H9 (cell line): ENCODE measurements at regions not wholly inside any gene's neighbourhood (a gene's known extent, or its start where the extent isn't known, plus 50 kb on each side); places are given as distances from the start of the nearest gene placed in this dataset.

Experiments
- DNase-seq: peaks from one replicate; pipeline ENCODE4 v3.0.0-alpha.2; 2017
- H2AFZ ChIP-seq: one replicate; pipeline ENCODE4 v1.6.1; 2013; ENCODE audit warnings: mild to moderate bottlenecking, low read length, control low read depth, moderate library complexity
- H2AK5ac ChIP-seq: 2 replicates; pipeline ENCODE4 v1.6.1; 2013; ENCODE audit warnings: low read length, control low read depth, mixed read lengths; ENCODE audit not compliant: insufficient read length
- H2BK120ac ChIP-seq: one replicate; pipeline ENCODE4 v1.6.1; 2013; ENCODE audit warnings: low read depth, mild to moderate bottlenecking, low read length, control low read depth, inconsistent platforms; ENCODE audit not compliant: poor library complexity, severe bottlenecking
- H2BK12ac ChIP-seq: 2 replicates; pipeline ENCODE4 v1.6.1; 2013; ENCODE audit warnings: low read length, control low read depth, mixed read lengths, low read depth; ENCODE audit not compliant: insufficient read length
- H2BK15ac ChIP-seq: 2 replicates; pipeline ENCODE4 v1.6.1; 2013; ENCODE audit warnings: low read depth, low read length, control low read depth
- H2BK20ac ChIP-seq: one replicate; pipeline ENCODE4 v1.6.1; 2013; ENCODE audit warnings: low read depth, mild to moderate bottlenecking, low read length, control low read depth, inconsistent platforms; ENCODE audit not compliant: poor library complexity, severe bottlenecking
- H2BK5ac ChIP-seq: 2 replicates; pipeline ENCODE4 v1.6.1; 2013; ENCODE audit warnings: low read length, control low read depth, mixed read lengths; ENCODE audit not compliant: insufficient read length
- H3K14ac ChIP-seq: 2 replicates; pipeline ENCODE4 v1.6.1; 2013; ENCODE audit warnings: low read length, control low read depth; ENCODE audit not compliant: insufficient read depth
- H3K18ac ChIP-seq: 2 replicates; pipeline ENCODE4 v1.6.1; 2013; ENCODE audit warnings: low read depth, mild to moderate bottlenecking, mixed read lengths, low read length, control low read depth; ENCODE audit not compliant: insufficient read length
- H3K23ac ChIP-seq: 2 replicates; pipeline ENCODE4 v1.6.1; 2013; ENCODE audit warnings: low read length, control low read depth, mixed read lengths, low read depth; ENCODE audit not compliant: insufficient read length
- H3K23me2 ChIP-seq: 2 replicates; pipeline ENCODE4 v1.6.1; 2013; ENCODE audit warnings: low read depth, mild to moderate bottlenecking, mixed read lengths, low read length, control low read depth; ENCODE audit not compliant: insufficient read length, poor library complexity, severe bottlenecking
- H3K27ac ChIP-seq: 2 replicates; pipeline ENCODE4 v1.5.1; 2013; ENCODE audit warnings: low read length, control low read depth, mixed read lengths, low read depth; ENCODE audit not compliant: insufficient read length
- H3K27me3 ChIP-seq: 2 replicates; pipeline ENCODE4 v1.6.1; 2013; ENCODE audit warnings: low read length, control low read depth, inconsistent platforms; ENCODE audit not compliant: insufficient read depth
- H3K4ac ChIP-seq: 2 replicates; pipeline ENCODE4 v1.6.1; 2013; ENCODE audit warnings: low read depth, mild to moderate bottlenecking, control low read depth, inconsistent platforms, low read length, moderate library complexity
- H3K4me1 ChIP-seq: 2 replicates; pipeline ENCODE4 v1.6.1; 2013; ENCODE audit warnings: low read length, control low read depth, inconsistent platforms; ENCODE audit not compliant: insufficient read depth
- H3K4me2 ChIP-seq: 2 replicates; pipeline ENCODE4 v1.6.1; 2013; ENCODE audit warnings: low read length, control low read depth, mixed read lengths; ENCODE audit not compliant: insufficient read length, insufficient read depth
- H3K56ac ChIP-seq: 2 replicates; pipeline ENCODE4 v1.6.1; 2013; ENCODE audit warnings: low read depth, mild to moderate bottlenecking, mixed read lengths, low read length, control low read depth; ENCODE audit not compliant: insufficient read length
- H3K79me1 ChIP-seq: 2 replicates; pipeline ENCODE4 v1.6.1; 2013; ENCODE audit warnings: low read depth, mild to moderate bottlenecking, moderate library complexity, low read length, control low read depth, inconsistent platforms; ENCODE audit not compliant: insufficient read depth, poor library complexity, severe bottlenecking
- H3K79me2 ChIP-seq: 2 replicates; pipeline ENCODE4 v1.6.1; 2013; ENCODE audit warnings: low read length, control low read depth, inconsistent platforms; ENCODE audit not compliant: insufficient read depth
- H3K9ac ChIP-seq: 2 replicates; pipeline ENCODE4 v1.6.1; 2013; ENCODE audit warnings: low read length, control low read depth, mixed read lengths; ENCODE audit not compliant: insufficient read length; ENCODE audit errors: extremely low read depth
- H3K9me3 ChIP-seq: one replicate; pipeline ENCODE4 v1.6.1; 2013; ENCODE audit warnings: low read depth, low read length, inconsistent platforms; ENCODE audit not compliant: control insufficient read depth
- H3T11ph ChIP-seq: one replicate; pipeline ENCODE4 v1.6.1; 2013; ENCODE audit warnings: mild to moderate bottlenecking, low read length, control low read depth, inconsistent platforms
- H4K20me1 ChIP-seq: one replicate; pipeline ENCODE4 v1.6.1; 2013; ENCODE audit not compliant: control insufficient read depth, insufficient read length, insufficient read depth
- H4K5ac ChIP-seq: 2 replicates; pipeline ENCODE4 v1.6.1; 2013; ENCODE audit warnings: low read depth, mild to moderate bottlenecking, mixed read lengths, low read length, control low read depth; ENCODE audit not compliant: insufficient read length
- H4K8ac ChIP-seq: replicated peaks from 2 replicates; pipeline ENCODE4 v1.6.1; 2013; ENCODE audit warnings: low read length, control low read depth, mixed read lengths, low read depth; ENCODE audit not compliant: insufficient read length
- H4K91ac ChIP-seq: 2 replicates; pipeline ENCODE4 v1.6.1; 2013; ENCODE audit warnings: low read depth, mild to moderate bottlenecking, moderate library complexity, mixed read lengths, low read length, control low read depth; ENCODE audit not compliant: insufficient read length
- H3K27ac Mint-ChIP-seq, 3 experiments: 2 replicates in 2 of 3; 3 replicates in 1 of 3; pipeline ENCODE4 v1.8.0; 2020 to 2021; ENCODE audit warnings: mixed read lengths in 3 of 3, mild to moderate bottlenecking in 1 of 3, moderate library complexity in 1 of 3
- H3K27me3 Mint-ChIP-seq: 2 replicates; pipeline ENCODE4 v1.8.0; 2021; ENCODE audit warnings: low read depth, mild to moderate bottlenecking, moderate library complexity, mixed read lengths
- H3K36me3 Mint-ChIP-seq, 3 experiments: 2 replicates in 2 of 3; 3 replicates in 1 of 3; pipeline ENCODE4 v1.8.0; 2020 to 2021; ENCODE audit warnings: low read depth in 3 of 3, mixed read lengths in 3 of 3; ENCODE audit not compliant: insufficient read depth in 1 of 3
- H3K4me1 Mint-ChIP-seq, 2 experiments: 2 replicates each; pipeline ENCODE4 v1.8.0; 2020; ENCODE audit warnings: mixed read lengths in 2 of 2
- H3K4me3 Mint-ChIP-seq, 2 experiments: 2 replicates in 1 of 2; 3 replicates in 1 of 2; pipeline ENCODE4 v1.8.0; 2020 to 2021; ENCODE audit warnings: mild to moderate bottlenecking in 2 of 2, mixed read lengths in 2 of 2, moderate library complexity in 1 of 2
- H3K9me3 Mint-ChIP-seq, 2 experiments: 2 replicates in 1 of 2; 3 replicates in 1 of 2; pipeline ENCODE4 v1.8.0; 2020; ENCODE audit warnings: mild to moderate bottlenecking in 2 of 2, mixed read lengths in 2 of 2, moderate library complexity in 1 of 2
- WGBS: extraction: QIAGEN DNeasy Blood & Tissue Kit; methylation state at CpG from one replicate; pipeline ENCODE4 v1.1.7; 2013; ENCODE audit warnings: missing lambda C conversion rate, low lambda C conversion rate, mixed read lengths; ENCODE audit not compliant: insufficient read length; ENCODE audit errors: extremely low coverage; 5-methylcytosine and 5-hydroxymethylcytosine counted together
- TF ChIP-seq, protein P1 (sequence below): fragments of 200-600 bp; sonication (generic); conservative IDR thresholded peaks from 3 replicates; pipeline ENCODE4 v1.8.0; 2021; ENCODE audit warnings: antibody characterized with exemption, mild to moderate bottlenecking

DNA sequence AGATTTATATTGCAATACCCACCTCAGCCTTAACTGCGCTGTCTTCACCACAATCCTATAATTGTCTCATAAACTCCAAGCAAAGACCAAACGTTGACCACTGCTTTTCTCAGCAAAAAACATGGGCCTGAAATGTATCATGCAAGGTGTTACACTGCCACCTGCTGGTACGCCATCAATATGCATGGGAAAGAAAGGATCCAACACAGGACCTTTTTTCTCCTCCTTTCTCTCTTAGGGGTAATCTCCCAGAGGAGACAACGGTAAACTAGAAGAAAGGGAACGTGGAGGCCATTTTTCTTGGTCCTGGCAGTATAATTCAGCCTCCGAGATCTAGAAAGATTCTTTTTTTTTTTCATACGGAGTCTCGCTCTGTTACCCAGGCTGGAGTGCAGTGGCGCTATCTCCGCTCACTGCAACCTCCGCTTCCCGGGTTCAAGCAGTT, 79.1 kb upstream of the MPP7 start:
- Histone ChIP-seq H4K8ac (no peak overlapping the region), H2BK120ac (no peak overlapping the region), H4K5ac (no peak overlapping the region), H2BK12ac (no peak overlapping the region), H3K27me3 (no peaks in the 10 kb centered on the region), H3K79me2 (no peaks in the 10 kb centered on the region), H2BK15ac (no peak overlapping the region), H2AK5ac (no peak overlapping the region), H3K27ac (no peak overlapping the region), H3K23ac (no peak overlapping the region), H4K20me1 (no peaks in the 10 kb centered on the region), H3K14ac (no peak overlapping the region), H3T11ph (no peak overlapping the region), H4K91ac (no peak overlapping the region), H3K4ac (no peak overlapping the region), H3K4me1 (no peaks in the 10 kb centered on the region), H3K18ac (no peak overlapping the region), H3K23me2 (no peaks in the 10 kb centered on the region), H3K9me3 (no peaks in the 10 kb centered on the region), H2BK20ac (no peak overlapping the region), H2BK5ac (no peak overlapping the region), H3K56ac (no peak overlapping the region), H3K4me2 (no peak overlapping the region), H3K79me1 (no peaks in the 10 kb centered on the region), H2AFZ (no peak overlapping the region), H3K9ac (no peak overlapping the region)
- H3K4me3 Mint-ChIP-seq: no peak overlapping the region
- peaks cover 0 to 5% of the 10 kb centered on the region in 2 experiments; a peak in 2 of 4 replicates for H3K4me1 Mint-ChIP-seq
- H3K27ac Mint-ChIP-seq: no peak overlapping the region
- no peaks in the 10 kb centered on the region for H3K9me3 Mint-ChIP-seq
- TF ChIP-seq, protein P1, sequence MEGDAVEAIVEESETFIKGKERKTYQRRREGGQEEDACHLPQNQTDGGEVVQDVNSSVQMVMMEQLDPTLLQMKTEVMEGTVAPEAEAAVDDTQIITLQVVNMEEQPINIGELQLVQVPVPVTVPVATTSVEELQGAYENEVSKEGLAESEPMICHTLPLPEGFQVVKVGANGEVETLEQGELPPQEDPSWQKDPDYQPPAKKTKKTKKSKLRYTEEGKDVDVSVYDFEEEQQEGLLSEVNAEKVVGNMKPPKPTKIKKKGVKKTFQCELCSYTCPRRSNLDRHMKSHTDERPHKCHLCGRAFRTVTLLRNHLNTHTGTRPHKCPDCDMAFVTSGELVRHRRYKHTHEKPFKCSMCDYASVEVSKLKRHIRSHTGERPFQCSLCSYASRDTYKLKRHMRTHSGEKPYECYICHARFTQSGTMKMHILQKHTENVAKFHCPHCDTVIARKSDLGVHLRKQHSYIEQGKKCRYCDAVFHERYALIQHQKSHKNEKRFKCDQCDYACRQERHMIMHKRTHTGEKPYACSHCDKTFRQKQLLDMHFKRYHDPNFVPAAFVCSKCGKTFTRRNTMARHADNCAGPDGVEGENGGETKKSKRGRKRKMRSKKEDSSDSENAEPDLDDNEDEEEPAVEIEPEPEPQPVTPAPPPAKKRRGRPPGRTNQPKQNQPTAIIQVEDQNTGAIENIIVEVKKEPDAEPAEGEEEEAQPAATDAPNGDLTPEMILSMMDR: peak; percentile 98
- no peaks in the 10 kb centered on the region for H3K36me3 Mint-ChIP-seq
- WGBS: no CpG with 5 or more reads among the region's 12 CpGs
- H3K27me3 Mint-ChIP-seq: no peaks in the 10 kb centered on the region
- peak; percentile 81 for DNase-seq
